Neural cell (in vitro differentiated cells): ENCODE measurements at regions not wholly inside any gene's neighbourhood (a gene's known extent, or its start where the extent isn't known, plus 50 kb on each side); places are given as distances from the start of the nearest gene placed in this dataset.

Source experiments
- CTCF ChIP-seq: fragments of 450-650 bp; IDR thresholded peaks from 2 replicates; pipeline ENCODE4 v1.5.1; 2014; ENCODE audit warnings: antibody characterized with exemption, mild to moderate bottlenecking, moderate library complexity; ENCODE audit not compliant: poor library complexity, severe bottlenecking
- EP300 ChIP-seq: fragments of 450-650 bp; conservative IDR thresholded peaks from 2 replicates; pipeline ENCODE4 v1.6.1; 2014; ENCODE audit warnings: antibody characterized with exemption, mild to moderate bottlenecking, moderate library complexity; ENCODE audit not compliant: poor library complexity, severe bottlenecking
- EZH2 ChIP-seq: fragments of 200-600, 300-800 bp; shearing (Covaris generic), sonication (generic); IDR thresholded peaks from 2 replicates; pipeline ENCODE4 v1.6.1; 2014; ENCODE audit warnings: antibody characterized with exemption, low read length, borderline replicate concordance, mild to moderate bottlenecking; ENCODE audit not compliant: insufficient read depth, poor library complexity, severe bottlenecking
- MXI1 ChIP-seq: fragments of 450-650 bp; conservative IDR thresholded peaks from 2 replicates; pipeline ENCODE4 v1.6.1; 2014; ENCODE audit warnings: antibody characterized with exemption, mild to moderate bottlenecking; ENCODE audit not compliant: poor library complexity, severe bottlenecking
- POLR2AphosphoS5 ChIP-seq: IDR thresholded peaks from 2 replicates; pipeline ENCODE4 v1.6.1; 2012
- REST ChIP-seq: IDR thresholded peaks from 2 replicates; pipeline ENCODE4 v1.6.1; 2012; ENCODE audit warnings: borderline replicate concordance
- SMC3 ChIP-seq: fragments of 450-650 bp; conservative IDR thresholded peaks from 2 replicates; pipeline ENCODE4 v1.6.1; 2014; ENCODE audit warnings: antibody characterized with exemption, mild to moderate bottlenecking, moderate library complexity; ENCODE audit not compliant: poor library complexity

GRCh38 chr11:109750964-109751363 lies 329.0 kb downstream of the C11orf87 start:
- TF ChIP-seq POLR2AphosphoS5 (no peak), CTCF (no peak), SMC3 (no peak), MXI1 (no peak), EP300 (no peak), EZH2 (no peak), REST (no peak)
